HG02885 (cell line): ENCODE measurements at regions not wholly inside any gene's neighbourhood (a gene's known extent, or its start where the extent isn't known, plus 50 kb on each side); places are given as distances from the start of the nearest gene placed in this dataset.

Experiments used
- ATAC-seq: cut with Tn5 transposase; IDR thresholded peaks from one replicate; pipeline ENCODE4 v1.9.1; 2021; ENCODE audit warnings: mild to moderate bottlenecking; ENCODE audit not compliant: unreplicated experiment, poor library complexity

GRCh38 chr20:20888936-20889335, 176.5 kb upstream of the RALGAPA2 start:
- no peak for ATAC-seq

- no peak for ATAC-seq
Measured at GRCh38 chr20:20888266-20888656, 175.8 kb upstream of the RALGAPA2 start.

GRCh38 chr20:20887593-20888265, 175.3 kb upstream of the RALGAPA2 start:
- no peak for ATAC-seq

GRCh38 chr20:20881808-20882207, 169.4 kb upstream of the RALGAPA2 start:
- ATAC-seq: no peak

GRCh38 chr20:20877079-20877478, 164.6 kb upstream of the RALGAPA2 start:
- ATAC-seq: no peak

GRCh38 chr20:20875716-20876115, 163.3 kb upstream of the RALGAPA2 start:
- ATAC-seq: no peak

- no peak for ATAC-seq
Measured at GRCh38 chr20:20872428-20872827, 160.0 kb upstream of the RALGAPA2 start.

- ATAC-seq: no peak
Measured at GRCh38 chr20:20869161-20869775, 156.8 kb upstream of the RALGAPA2 start.

- ATAC-seq: no peak
Measured at GRCh38 chr20:20864351-20865096, 152.1 kb upstream of the RALGAPA2 start.

- peak; percentile 86 for ATAC-seq
Measured at GRCh38 chr20:20860078-20860806, 147.8 kb upstream of the RALGAPA2 start.

- no peak for ATAC-seq
Measured at GRCh38 chr20:20859510-20859909, 147.1 kb upstream of the RALGAPA2 start.

- no peak for ATAC-seq
Measured at GRCh38 chr20:20856956-20857355, 144.5 kb upstream of the RALGAPA2 start.

- no peak for ATAC-seq
Measured at GRCh38 chr20:20856306-20856705, 143.9 kb upstream of the RALGAPA2 start.

- no peak for ATAC-seq
Measured at GRCh38 chr20:20851385-20851784, 138.9 kb upstream of the RALGAPA2 start.

GRCh38 chr20:20850407-20850806, 138.0 kb upstream of the RALGAPA2 start:
- no peak for ATAC-seq

GRCh38 chr20:20849161-20849560, 136.7 kb upstream of the RALGAPA2 start:
- ATAC-seq: no peak

- ATAC-seq: no peak
Measured at GRCh38 chr20:20847814-20848213, 135.4 kb upstream of the RALGAPA2 start.

- ATAC-seq: no peak
Measured at GRCh38 chr20:20843982-20844381, 131.5 kb upstream of the RALGAPA2 start.

- no peak for ATAC-seq
Measured at GRCh38 chr20:20839771-20840170, 127.3 kb upstream of the RALGAPA2 start.

GRCh38 chr20:20837574-20838021, 125.2 kb upstream of the RALGAPA2 start:
- ATAC-seq: no peak

GRCh38 chr20:20836836-20837235, 124.4 kb upstream of the RALGAPA2 start:
- no peak for ATAC-seq
